Smooth muscle cell (in vitro differentiated cells): ENCODE measurements at regions not wholly inside any gene's neighbourhood (a gene's known extent, or its start where the extent isn't known, plus 50 kb on each side); places are given as distances from the start of the nearest gene placed in this dataset.

Experiments
- DNase-seq: peaks from one replicate; lab custom pipeline; 2025; ENCODE audit not compliant: unreplicated experiment; lab: John Stamatoyannopoulos, UW
- H2AFZ ChIP-seq: fragments of 200-600 bp; sonication (generic); 2 replicates; pipeline ENCODE4 v1.6.0; 2016; ENCODE audit warnings: antibody characterized with exemption, low read depth, mild to moderate bottlenecking
- H3F3A ChIP-seq: fragments of 200-600 bp; sonication (generic); 2 replicates; pipeline ENCODE4 v1.6.0; 2017; ENCODE audit warnings: antibody characterized with exemption, low read depth
- H3K27ac ChIP-seq: fragments of 200-600 bp; sonication (generic); 2 replicates; pipeline ENCODE4 v1.5.1; 2016; ENCODE audit warnings: low read depth, mild to moderate bottlenecking
- H3K27me3 ChIP-seq: fragments of 200-600 bp; sonication (generic); 2 replicates; pipeline ENCODE4 v1.6.1; 2016; ENCODE audit warnings: low read depth, mild to moderate bottlenecking
- H3K36me3 ChIP-seq: fragments of 200-600 bp; sonication (generic); 2 replicates; pipeline ENCODE4 v1.5.1; 2016; ENCODE audit warnings: low read depth
- H3K4me1 ChIP-seq: fragments of 200-600 bp; sonication (generic); 2 replicates; pipeline ENCODE4 v1.5.1; 2016; ENCODE audit warnings: low read depth
- H3K4me2 ChIP-seq: fragments of 200-600 bp; sonication (generic); 2 replicates; pipeline ENCODE4 v1.6.0; 2016; ENCODE audit warnings: mild to moderate bottlenecking
- H3K4me3 ChIP-seq: fragments of 200-600 bp; sonication (generic); 2 replicates; pipeline ENCODE4 v1.5.1; 2016; ENCODE audit warnings: mild to moderate bottlenecking
- H3K79me2 ChIP-seq: fragments of 200-600 bp; sonication (generic); 2 replicates; pipeline ENCODE4 v1.6.0; 2016; ENCODE audit warnings: low read depth, mild to moderate bottlenecking
- H3K9ac ChIP-seq: fragments of 200-600 bp; sonication (generic); 2 replicates; pipeline ENCODE4 v1.6.0; 2016; ENCODE audit warnings: low read depth
- H3K9me3 ChIP-seq: fragments of 200-600 bp; sonication (generic); replicated peaks from 2 replicates; pipeline ENCODE4 v1.5.1; 2016; ENCODE audit warnings: low read depth
- H4K20me1 ChIP-seq: fragments of 200-600 bp; sonication (generic); 2 replicates; pipeline ENCODE4 v1.6.0; 2016; ENCODE audit warnings: low read depth
- WGBS: methylation state at CpG from one replicate; pipeline ENCODE4 v1.1.7; 2016; ENCODE audit warnings: low lambda C conversion rate; 5-methylcytosine and 5-hydroxymethylcytosine counted together
- TF ChIP-seq, protein P1 (sequence below): fragments of 200-600 bp; sonication (generic); IDR thresholded peaks from 2 replicates; pipeline ENCODE4 v1.5.1; 2017; ENCODE audit warnings: borderline replicate concordance, mild to moderate bottlenecking, antibody characterized with exemption; ENCODE audit not compliant: insufficient read depth, poor library complexity, severe bottlenecking

DNA sequence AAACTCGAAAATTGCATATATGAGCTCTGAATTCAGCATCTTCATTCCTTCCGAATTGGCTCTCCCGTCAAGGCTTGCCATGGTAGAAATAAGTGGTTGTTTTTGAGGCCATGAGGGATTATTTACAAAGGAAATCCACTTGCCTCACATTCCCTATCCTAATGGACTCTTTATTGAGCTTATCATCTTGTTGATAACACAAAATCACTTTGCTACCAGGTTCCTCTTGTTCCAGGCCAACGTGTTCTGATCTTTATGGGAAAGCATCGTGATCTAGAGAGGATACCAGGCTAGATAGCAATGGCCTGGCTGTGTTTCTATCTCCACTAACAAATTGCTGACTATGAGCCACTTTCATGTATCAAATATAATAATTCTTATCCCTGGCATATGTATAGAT lies 811.7 kb downstream of the TLR4 start:
- no peak overlapping the region for H3K4me2 ChIP-seq
- no peaks in the 10 kb centered on the region for H3K9me3 ChIP-seq
- no peaks in the 10 kb centered on the region for H3K79me2 ChIP-seq
- no peak overlapping the region for H3K27ac ChIP-seq
- H3K4me1 ChIP-seq = no peaks in the 10 kb centered on the region
- H4K20me1 ChIP-seq = no peaks in the 10 kb centered on the region
- TF ChIP-seq, protein P1, sequence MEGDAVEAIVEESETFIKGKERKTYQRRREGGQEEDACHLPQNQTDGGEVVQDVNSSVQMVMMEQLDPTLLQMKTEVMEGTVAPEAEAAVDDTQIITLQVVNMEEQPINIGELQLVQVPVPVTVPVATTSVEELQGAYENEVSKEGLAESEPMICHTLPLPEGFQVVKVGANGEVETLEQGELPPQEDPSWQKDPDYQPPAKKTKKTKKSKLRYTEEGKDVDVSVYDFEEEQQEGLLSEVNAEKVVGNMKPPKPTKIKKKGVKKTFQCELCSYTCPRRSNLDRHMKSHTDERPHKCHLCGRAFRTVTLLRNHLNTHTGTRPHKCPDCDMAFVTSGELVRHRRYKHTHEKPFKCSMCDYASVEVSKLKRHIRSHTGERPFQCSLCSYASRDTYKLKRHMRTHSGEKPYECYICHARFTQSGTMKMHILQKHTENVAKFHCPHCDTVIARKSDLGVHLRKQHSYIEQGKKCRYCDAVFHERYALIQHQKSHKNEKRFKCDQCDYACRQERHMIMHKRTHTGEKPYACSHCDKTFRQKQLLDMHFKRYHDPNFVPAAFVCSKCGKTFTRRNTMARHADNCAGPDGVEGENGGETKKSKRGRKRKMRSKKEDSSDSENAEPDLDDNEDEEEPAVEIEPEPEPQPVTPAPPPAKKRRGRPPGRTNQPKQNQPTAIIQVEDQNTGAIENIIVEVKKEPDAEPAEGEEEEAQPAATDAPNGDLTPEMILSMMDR = no peak
- H3K36me3 ChIP-seq = no peaks in the 10 kb centered on the region
- 57% methylated on average over 5 of the region's 5 CpGs for WGBS
- H3F3A ChIP-seq = no peaks in the 10 kb centered on the region
- no peak overlapping the region for H3K9ac ChIP-seq
- no peak overlapping the region for H2AFZ ChIP-seq
- H3K27me3 ChIP-seq = peaks cover 19% of the 10 kb centered on the region
- no peak for DNase-seq
- no peak overlapping the region for H3K4me3 ChIP-seq

DNA sequence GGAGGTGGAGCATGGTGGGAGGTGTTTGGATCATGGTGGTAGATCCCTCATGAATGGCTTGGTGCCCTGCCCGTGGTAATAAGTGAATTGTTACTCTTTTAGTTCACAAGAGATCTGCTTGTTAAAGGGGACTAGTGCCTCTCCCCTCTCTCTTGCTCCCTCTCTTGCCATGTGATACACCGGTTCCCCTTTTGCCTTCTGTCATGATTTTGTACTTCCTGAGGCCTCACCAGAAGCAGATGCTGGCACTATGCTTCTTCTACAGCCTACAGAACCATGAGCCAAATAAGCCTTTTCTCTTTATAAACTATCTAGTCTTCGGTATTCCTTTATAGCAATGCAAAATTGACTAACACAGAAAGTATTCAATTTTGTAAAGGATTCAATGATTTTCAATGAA lies 817.1 kb downstream of the TLR4 start:
- 62% methylated on average over 3 of the region's 3 CpGs for WGBS
- Histone ChIP-seq H3K9me3 (no peaks in the 10 kb centered on the region), H3K36me3 (no peaks in the 10 kb centered on the region), H3F3A (no peaks in the 10 kb centered on the region), H4K20me1 (no peaks in the 10 kb centered on the region), H3K4me2 (no peak overlapping the region), H3K9ac (no peak overlapping the region), H3K4me3 (no peak overlapping the region), H3K27ac (no peak overlapping the region), H3K79me2 (no peaks in the 10 kb centered on the region), H3K27me3 (peaks cover 33% of the 10 kb centered on the region), H2AFZ (no peak overlapping the region), H3K4me1 (no peaks in the 10 kb centered on the region)
- TF ChIP-seq, protein P1 = no peak
- DNase-seq = no peak

DNA sequence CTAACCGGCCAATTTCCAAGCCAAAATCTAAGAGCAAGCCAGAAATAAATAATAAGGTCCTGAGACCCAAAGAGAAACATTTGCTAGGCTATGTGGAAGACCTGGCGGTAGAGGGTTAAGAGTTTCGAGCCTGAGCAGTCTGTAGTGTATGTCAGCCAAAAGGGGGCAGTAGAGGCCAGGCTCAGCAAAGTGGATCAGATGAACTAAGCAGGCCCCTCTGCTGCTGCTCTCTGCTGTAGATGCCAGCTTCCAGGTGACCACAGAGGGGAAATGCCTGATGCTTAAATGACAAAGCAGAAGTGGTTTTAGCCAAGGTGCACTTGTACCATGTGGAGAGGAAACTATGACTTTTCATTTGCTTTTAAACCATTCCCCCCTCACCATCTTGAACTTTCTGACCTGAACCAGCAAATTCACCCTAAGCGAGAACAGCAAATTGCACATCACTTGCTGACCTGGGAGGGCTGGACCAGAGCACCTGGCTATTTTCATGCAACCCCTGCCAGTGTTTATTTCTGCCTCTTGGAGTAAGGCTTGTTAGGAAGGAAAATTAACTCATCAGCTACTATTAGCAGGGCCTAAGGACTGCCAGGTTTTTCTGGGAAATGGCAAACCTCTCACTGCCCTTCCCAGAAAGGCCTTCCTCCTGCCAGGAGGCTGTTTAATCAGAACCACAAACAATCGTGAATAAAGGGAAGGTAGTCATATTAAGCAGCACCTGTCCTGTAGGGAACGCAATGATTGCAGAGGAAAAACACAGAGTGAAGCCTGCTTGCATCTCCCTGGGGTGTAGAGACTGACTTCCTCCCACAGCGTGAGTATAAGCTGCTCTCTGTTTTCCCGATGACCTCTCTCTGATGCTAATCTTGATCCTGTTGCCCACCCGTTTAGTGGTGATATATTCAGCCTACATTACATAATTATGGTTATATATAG lies 818.2 kb downstream of the TLR4 start:
- WGBS = 58% methylated on average over 9 of the region's 9 CpGs
- TF ChIP-seq, protein P1 = peak; percentile 65
- no peaks in the 10 kb centered on the region for H3K79me2 ChIP-seq

More for the DNA sequence above, 818.2 kb downstream of the TLR4 start:
- no peaks in the 10 kb centered on the region for H3K9me3 ChIP-seq
- H3K36me3 ChIP-seq = no peaks in the 10 kb centered on the region
- no peak overlapping the region for H3K27ac ChIP-seq
- H3K4me3 ChIP-seq = no peak overlapping the region
- no peak for DNase-seq
- peaks cover 30% of the 10 kb centered on the region for H3K27me3 ChIP-seq
- no peaks in the 10 kb centered on the region for H3K4me1 ChIP-seq
- H3K4me2 ChIP-seq = no peak overlapping the region
- H3F3A ChIP-seq = no peaks in the 10 kb centered on the region
- H4K20me1 ChIP-seq = no peaks in the 10 kb centered on the region
- H3K9ac ChIP-seq = no peak overlapping the region
- no peak overlapping the region for H2AFZ ChIP-seq
